NCI-H2107 (cell line): ENCODE measurements at regions not wholly inside any gene's neighbourhood (a gene's known extent, or its start where the extent isn't known, plus 50 kb on each side); places are given as distances from the start of the nearest gene placed in this dataset.

Source experiments
- DNase-seq: peaks from one replicate; lab custom pipeline; 2025; lab: John Stamatoyannopoulos, UW

- no peak for DNase-seq
Measured at GRCh38 chr13:76516586-76516985, 369.6 kb downstream of the KCTD12 start.

- no peak for DNase-seq
Measured at GRCh38 chr13:76516013-76516412, 370.2 kb downstream of the KCTD12 start.

- DNase-seq = no peak
Measured at GRCh38 chr13:76512721-76513145, 373.5 kb downstream of the KCTD12 start.

DNA sequence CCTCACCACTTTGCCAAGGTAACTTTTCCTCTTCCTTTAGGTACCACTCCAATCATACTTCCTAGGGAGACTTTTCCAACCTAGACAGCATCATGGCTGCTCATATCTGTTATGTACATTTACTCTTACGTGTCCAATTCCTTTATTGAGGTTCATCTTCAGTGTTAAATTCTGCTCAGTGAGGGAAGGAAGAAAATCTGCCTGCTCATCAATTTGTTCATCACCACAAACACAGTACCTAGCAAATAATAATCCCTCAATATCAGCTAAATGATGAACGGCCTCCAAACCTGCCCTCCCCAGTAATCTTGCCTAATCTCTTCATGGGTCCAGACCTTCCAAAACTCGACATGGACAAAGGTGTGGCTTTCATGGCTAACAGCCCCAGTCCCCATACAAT is 380.8 kb downstream of the KCTD12 start:
- no peak for DNase-seq

GRCh38 chr13:76503766-76504165 is 382.4 kb downstream of the KCTD12 start:
- DNase-seq = no peak

- no peak for DNase-seq
Measured at GRCh38 chr13:76503291-76503690, 382.9 kb downstream of the KCTD12 start.

GRCh38 chr13:76500894-76501293 is 385.3 kb downstream of the KCTD12 start:
- DNase-seq = no peak

DNA sequence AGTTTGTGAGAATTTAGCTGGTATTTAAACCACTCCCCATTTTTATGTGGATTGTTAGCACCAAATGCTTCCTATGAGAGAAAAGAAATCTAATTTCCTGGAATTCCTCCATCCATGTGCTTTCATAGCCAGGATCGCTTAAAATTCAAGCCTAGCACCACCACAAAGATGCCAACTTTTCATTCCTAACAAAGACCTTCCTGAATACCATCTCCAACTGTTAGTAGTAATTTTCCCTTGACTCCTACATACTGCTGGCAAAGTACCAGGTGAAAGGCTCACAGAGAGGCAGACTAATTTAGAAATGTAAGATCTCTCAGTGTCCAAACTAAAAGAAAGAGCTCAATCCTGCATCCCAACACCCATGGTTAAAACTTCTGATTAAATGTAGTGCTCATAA is 386.3 kb downstream of the KCTD12 start:
- no peak for DNase-seq

DNA sequence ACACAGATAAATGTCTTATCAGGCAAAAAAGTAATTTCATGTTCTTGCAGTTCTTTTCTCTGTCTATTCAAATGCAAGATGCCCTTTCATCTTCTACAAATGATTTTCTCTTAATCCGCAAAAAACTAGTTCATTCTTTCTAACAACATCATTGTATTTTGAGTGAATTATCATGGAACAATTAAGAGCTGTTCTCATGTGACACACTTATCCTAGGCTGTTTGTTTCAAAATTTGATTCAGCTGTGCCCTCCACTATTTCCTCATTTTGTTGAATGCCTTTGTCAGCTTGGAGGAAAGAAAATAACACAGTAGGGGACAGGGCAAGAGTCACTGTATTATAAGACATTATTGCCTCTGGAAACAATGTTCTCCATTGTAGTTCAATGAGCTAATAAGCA is 396.9 kb downstream of the KCTD12 start:
- no peak for DNase-seq

DNA sequence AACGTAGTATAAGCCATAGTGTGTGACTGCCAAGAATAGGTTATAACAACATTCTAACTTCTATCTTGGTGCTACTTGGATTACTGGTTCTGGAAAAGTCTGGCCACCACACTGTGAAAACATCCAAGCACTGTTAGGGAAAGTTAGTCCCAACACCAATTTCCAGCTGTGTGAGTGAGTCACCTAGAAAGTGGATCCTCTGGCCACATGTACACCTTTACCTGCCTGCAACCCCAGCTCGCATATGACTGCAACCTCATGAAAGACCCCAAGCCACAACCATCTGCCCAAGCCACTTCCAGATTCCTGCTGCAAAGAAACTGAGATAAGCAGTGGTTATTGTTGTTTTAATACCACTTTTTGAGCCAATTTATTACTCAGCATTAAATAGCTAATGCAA is 404.5 kb downstream of the KCTD12 start:
- no peak for DNase-seq

DNA sequence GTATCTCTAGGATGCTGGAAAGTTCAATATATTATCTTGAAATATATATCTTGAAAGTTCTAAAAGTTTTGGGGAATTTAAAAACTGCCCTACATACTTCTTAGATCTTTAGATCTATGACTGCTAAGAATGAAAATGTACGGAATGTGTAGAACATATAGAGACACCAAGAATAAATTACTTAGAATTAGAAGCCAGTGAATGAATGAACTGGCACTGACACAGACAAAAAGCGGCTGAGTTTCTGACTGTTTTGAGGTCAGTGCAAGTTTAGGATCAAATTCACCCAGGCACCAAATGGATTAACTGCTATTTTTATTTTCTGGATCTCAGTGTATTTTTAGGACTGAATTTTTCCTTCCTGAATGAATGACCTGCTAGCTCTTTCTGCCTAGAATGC is 411.2 kb downstream of the KCTD12 start:
- no peak for DNase-seq

DNA sequence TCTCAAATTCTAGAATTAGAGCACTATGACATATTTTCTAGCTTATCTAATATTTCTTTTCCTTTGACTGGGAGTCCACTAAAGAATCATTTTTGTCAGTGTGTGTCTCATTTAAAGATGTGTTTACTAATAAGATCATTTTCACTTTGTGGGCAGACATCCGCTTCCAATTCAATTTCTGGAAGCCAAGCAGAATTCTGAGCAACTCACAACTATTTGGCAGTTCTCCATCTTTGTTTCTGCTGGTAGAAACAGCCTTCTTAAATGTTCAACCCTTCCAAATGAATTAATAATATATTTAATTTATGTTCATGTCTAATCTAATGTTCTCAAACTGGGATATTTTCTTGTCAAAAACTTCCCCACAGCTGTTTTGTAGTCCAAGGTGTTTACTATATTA is 411.8 kb downstream of the KCTD12 start:
- no peak for DNase-seq

GRCh38 chr13:76473552-76474134 is 412.6 kb downstream of the KCTD12 start:
- peak; percentile 43 for DNase-seq

GRCh38 chr13:76472916-76473315 is 413.3 kb downstream of the KCTD12 start:
- no peak for DNase-seq

GRCh38 chr13:76471486-76471885 is 414.7 kb downstream of the KCTD12 start:
- DNase-seq = no peak

DNA sequence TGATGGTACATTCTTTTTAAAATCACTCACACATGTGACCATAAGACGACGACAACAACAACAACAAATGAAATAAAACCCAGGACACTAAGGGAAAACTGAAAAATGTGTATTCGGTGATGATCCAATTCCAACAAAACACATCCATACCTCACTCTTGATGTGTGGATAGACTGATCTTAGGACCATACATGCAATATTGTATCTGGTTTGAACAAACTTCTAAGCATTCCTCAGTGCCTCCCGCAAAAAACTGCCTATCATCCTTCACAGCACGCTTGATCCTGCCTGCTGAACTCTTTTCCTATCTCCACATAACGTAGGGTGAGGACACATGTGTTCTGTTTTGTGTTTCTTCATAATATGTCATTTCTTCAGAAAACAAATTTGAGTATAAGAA is 415.2 kb downstream of the KCTD12 start:
- DNase-seq = no peak

DNA sequence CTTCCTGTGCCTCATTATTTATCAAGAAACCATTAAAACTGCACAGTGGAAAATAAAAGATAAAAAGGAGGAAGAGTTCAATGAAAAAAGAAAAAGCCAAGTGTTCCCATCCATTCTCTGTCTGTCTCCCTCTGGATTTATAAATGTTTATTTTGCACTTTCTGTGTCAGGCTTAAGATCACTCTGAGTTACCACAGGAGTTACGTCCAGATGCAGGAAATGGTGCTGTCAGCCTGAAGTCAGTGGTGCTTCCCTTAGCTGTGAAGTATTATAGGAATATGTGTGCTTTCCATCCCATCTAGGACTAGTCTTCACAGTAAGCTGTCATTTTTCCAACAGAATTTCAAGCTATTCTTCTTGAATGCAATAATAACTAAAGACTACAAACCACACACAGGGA is 420.2 kb downstream of the KCTD12 start:
- DNase-seq = no peak

- DNase-seq = no peak
Measured at GRCh38 chr13:76463314-76463713, 422.9 kb downstream of the KCTD12 start.

- DNase-seq = no peak
Measured at GRCh38 chr13:76461999-76462398, 424.2 kb downstream of the KCTD12 start.

DNA sequence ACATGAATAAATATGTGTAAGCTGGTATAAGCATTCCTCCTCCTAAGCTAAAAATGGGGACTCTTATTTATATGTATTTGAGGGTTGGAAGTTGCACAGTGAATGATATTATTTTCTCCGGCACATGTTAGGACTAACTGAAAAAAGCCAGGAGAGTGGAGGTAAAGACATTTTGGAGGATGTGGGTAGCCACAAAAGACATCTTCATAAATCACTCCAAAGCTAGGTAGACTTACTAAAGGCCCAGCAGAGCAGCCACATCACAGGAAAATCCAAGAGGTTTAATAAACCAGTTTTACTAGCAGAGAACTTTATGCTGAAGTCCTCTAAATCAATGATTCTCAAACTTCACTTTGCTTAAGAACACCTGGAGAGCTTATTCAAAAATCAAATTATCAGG is 424.7 kb downstream of the KCTD12 start:
- no peak for DNase-seq

GRCh38 chr13:76459863-76460262 is 426.3 kb downstream of the KCTD12 start:
- no peak for DNase-seq

DNA sequence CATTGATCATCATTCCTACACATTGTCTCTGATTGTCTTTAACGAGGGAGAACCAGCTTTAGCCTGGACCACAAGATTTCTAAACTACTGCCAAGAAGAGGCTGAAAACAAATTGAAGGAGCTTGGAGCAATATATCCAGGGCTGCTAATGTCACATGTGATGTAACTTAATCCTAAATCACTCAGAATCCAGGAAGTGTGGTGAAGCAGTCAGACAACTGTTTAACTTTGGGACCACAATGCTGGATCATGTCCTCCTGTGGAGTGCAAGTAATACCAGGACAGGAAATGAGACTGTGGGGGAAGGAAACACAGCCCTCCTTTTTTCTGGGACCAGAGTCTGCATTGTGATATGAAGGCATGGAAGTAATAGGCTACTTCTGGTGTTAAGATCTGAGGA is 430.2 kb downstream of the KCTD12 start:
- no peak for DNase-seq

- no peak for DNase-seq
Measured at GRCh38 chr13:76454991-76455390, 431.2 kb downstream of the KCTD12 start.

GRCh38 chr13:76449716-76450115 is 436.5 kb downstream of the KCTD12 start:
- DNase-seq = no peak

DNA sequence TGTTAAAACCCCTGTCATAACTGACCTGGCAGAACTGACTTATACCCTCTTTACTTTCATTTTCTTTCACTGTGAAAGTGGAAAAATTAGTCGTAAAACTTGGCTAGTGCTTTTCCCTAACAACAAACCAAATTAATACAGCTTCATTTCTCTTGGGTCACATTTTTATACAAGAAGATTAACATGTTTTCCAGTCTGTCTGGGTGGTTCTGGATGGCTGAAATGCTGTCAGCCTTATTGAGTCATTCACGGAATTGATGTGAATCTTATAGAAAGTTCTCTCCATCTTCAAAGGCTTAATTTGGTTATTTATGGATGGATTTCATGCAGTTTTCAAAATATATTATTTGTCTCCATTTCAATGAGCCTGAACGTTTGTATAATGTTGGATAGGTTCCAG is 440.0 kb downstream of the KCTD12 start:
- DNase-seq = no peak
